Kidney (tissue), 13 donors: ENCODE measurements at regions not wholly inside any gene's neighbourhood (a gene's known extent, or its start where the extent isn't known, plus 50 kb on each side); places are given as distances from the start of the nearest gene placed in this dataset.
A peak's percentile ranks its signal among the peaks of the same experiment; 100 is the strongest.

Experiments
- DNase-seq, 5 donors: peaks; one replicate each; pipeline ENCODE4 v3.0.0-alpha.2; 2013 to 2020
- FAIRE-seq: peaks from 2 replicates; lab custom pipeline; 2012; peaks lifted over from hg19 to GRCh38; lab: Jason Lieb, UNC
- H3K27ac ChIP-seq, 2 donors: one replicate each; pipeline ENCODE4 v1.7.0; 2013; ENCODE audit warnings: low read depth in 2 of 2, low read length in 2 of 2, inconsistent platforms in 1 of 2
- H3K27me3 ChIP-seq: one replicate; pipeline ENCODE4 v1.7.1; 2013; ENCODE audit warnings: low read length, inconsistent platforms; ENCODE audit not compliant: control insufficient read depth, insufficient read depth
- H3K36me3 ChIP-seq, 3 donors: one replicate each; pipeline versions ENCODE4 v1.7.0 to v1.7.1; 2013; ENCODE audit warnings: low read length in 3 of 3, control low read depth in 1 of 3, inconsistent platforms in 1 of 3; ENCODE audit not compliant: insufficient read depth in 3 of 3, control insufficient read depth in 2 of 3
- H3K4me1 ChIP-seq, 3 donors: one replicate each; pipeline versions ENCODE4 v1.7.0 to v1.7.1; 2013; ENCODE audit warnings: low read length in 3 of 3, inconsistent platforms in 1 of 3, low read depth in 1 of 3; ENCODE audit not compliant: control insufficient read depth in 2 of 3, insufficient read depth in 2 of 3
- H3K4me3 ChIP-seq, 3 donors: one replicate each; pipeline versions ENCODE4 v1.7.0 to v1.8.1; 2013; ENCODE audit warnings: low read length in 3 of 3, control low read depth in 1 of 3, inconsistent platforms in 1 of 3
- H3K9ac ChIP-seq, 3 donors: one replicate each; pipeline versions ENCODE4 v1.7.0 to v1.7.1; 2013; ENCODE audit warnings: low read length in 3 of 3, control low read depth in 1 of 3, inconsistent platforms in 1 of 3
- H3K9me3 ChIP-seq, 3 donors: one replicate each; pipeline versions ENCODE4 v1.7.0 to v1.7.1; 2013; ENCODE audit warnings: low read length in 3 of 3, control low read depth in 1 of 3, inconsistent platforms in 1 of 3; ENCODE audit not compliant: control insufficient read depth in 2 of 3, insufficient read depth in 1 of 3
- CTCF ChIP-seq: IDR thresholded peaks from 3 replicates; pipeline ENCODE4 v1.5.1; 2012; ENCODE audit warnings: mild to moderate bottlenecking, moderate library complexity, borderline replicate concordance; ENCODE audit not compliant: insufficient read depth; ENCODE audit errors: extremely low read depth
- intact Hi-C: fragments of 100-400 bp; cut with DNase I; formaldehyde crosslinking; loops from one replicate; pipeline ENCODE4 v1.11.1; 2022
- donor health status: control.
- donor health status: control.
- donor health status: control.
- donor health status: control.
- donor health status: control.
- donor health status: DM: yes; HTN: yes; CAD: no.
- donor health status: Normal renal cell carcinoma (clear cell type).

DNA sequence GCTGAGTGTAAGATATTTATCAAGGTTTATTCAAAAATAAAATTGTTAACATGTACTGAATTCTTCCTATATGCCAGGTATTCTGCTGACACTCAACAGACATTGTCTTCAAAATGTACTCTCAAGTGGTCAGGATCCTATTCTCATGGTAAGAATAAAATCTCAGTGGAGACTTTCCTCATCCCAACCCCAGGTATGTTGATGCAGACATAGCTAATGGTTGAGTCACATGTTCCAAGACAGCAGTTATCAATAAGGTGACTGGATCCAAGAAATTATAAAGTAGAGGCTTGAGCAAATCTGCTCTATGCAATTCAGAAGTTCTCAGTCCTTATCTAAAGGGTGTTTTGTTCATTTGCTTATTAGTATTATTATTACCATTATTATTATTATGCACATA, 115.2 kb upstream of the GABRA2 start:
- Histone ChIP-seq H3K36me3 (no peaks in the 10 kb centered on the region), H3K4me3 (no peak overlapping the region), H3K9me3 (no peaks in the 10 kb centered on the region), H3K27me3 (no peaks in the 10 kb centered on the region), H3K27ac (no peak overlapping the region), H3K4me1 (no peaks in the 10 kb centered on the region), H3K9ac (no peak overlapping the region)
- FAIRE-seq (no peak), DNase-seq (no peak)
- intact Hi-C loops = no loop called here
- TF ChIP-seq CTCF = no peak

- no peaks in the 10 kb centered on the region for H3K4me1 ChIP-seq
These were observed 113.8 kb upstream of the GABRA2 start for GRCh38 chr4:46503739-46504138.

DNA sequence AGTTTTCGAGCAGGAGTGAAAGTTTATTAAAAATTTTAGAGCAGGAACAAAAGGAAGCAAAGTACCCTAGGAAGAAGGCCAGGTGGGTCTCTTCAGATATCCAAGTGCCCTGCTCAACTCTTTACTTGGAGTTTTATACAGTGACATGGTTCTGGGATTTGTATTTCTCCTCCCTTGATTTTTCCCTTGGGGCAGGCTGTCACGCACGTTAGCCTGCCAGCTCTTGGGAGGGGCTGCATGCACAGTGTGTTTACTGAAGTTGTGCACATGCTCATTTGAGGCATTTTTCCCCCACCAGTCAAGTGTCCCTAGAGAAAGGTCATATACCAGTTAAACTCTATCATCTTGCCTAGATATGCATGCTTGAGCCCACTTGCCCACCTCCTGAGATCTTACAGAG, 102.5 kb upstream of the GABRA2 start:
- FAIRE-seq = no peak

More at GRCh38 chr4:46503739-46504138, 113.8 kb upstream of the GABRA2 start:
- Histone ChIP-seq H3K9me3 (no peaks in the 10 kb centered on the region), H3K4me3 (no peak overlapping the region), H3K27ac (no peak overlapping the region), H3K27me3 (no peaks in the 10 kb centered on the region), H3K9ac (no peak overlapping the region), H3K36me3 (no peaks in the 10 kb centered on the region)
- intact Hi-C loops = no loop called here
- TF ChIP-seq CTCF = no peak
- FAIRE-seq (no peak), DNase-seq (no peak)

More for the DNA sequence above, 102.5 kb upstream of the GABRA2 start:
- Histone ChIP-seq H3K27me3 (no peaks in the 10 kb centered on the region), H3K27ac (no peak overlapping the region), H3K4me3 (no peak overlapping the region), H3K9me3 (peaks cover 0 to 2% (median 0%) of the 10 kb centered on the region in 3 donors), H3K36me3 (no peaks in the 10 kb centered on the region), H3K9ac (no peak overlapping the region), H3K4me1 (no peaks in the 10 kb centered on the region)
- TF ChIP-seq CTCF = no peak
- peak in 3 of 5 donors; percentile 9 to 28 (median 19) for DNase-seq
- intact Hi-C loops = no loop called here
